C4-2B (cell line): ENCODE measurements at regions not wholly inside any gene's neighbourhood (a gene's known extent, or its start where the extent isn't known, plus 50 kb on each side); places are given as distances from the start of the nearest gene placed in this dataset.

Experiments
- H3K27ac ChIP-seq: fragments of 450-650 bp; 2 replicates; pipeline ENCODE4 v1.5.1; 2017
- ZFX ChIP-seq: fragments of 450-650 bp; IDR thresholded peaks from 2 replicates; pipeline ENCODE4 v1.6.1; 2017
- TF ChIP-seq, protein P1 (sequence below): fragments of 450-650 bp; conservative IDR thresholded peaks from 2 replicates; pipeline ENCODE4 v1.5.1; 2017; ENCODE audit warnings: mild to moderate bottlenecking

DNA sequence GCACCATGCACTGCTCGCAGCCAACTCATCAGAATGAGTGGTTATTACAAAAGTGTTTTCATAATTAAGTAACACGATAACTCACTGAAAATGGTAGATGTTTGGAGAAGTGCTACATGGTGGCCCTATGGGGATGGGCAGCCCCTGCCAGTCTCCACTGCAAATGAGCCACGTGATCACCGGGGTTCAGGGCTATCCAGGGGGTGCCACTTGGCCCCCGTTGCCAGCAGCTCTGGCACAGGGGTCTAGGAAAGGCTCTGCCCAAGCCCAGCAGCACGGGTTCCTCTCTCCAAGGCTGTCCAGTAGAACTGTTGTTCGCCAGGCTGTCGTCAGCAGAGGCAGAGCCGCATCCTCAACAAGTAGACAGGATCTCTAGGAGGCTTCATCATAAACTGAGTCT lies 382.1 kb upstream of the B3GAT1 start:
- TF ChIP-seq, protein P1, sequence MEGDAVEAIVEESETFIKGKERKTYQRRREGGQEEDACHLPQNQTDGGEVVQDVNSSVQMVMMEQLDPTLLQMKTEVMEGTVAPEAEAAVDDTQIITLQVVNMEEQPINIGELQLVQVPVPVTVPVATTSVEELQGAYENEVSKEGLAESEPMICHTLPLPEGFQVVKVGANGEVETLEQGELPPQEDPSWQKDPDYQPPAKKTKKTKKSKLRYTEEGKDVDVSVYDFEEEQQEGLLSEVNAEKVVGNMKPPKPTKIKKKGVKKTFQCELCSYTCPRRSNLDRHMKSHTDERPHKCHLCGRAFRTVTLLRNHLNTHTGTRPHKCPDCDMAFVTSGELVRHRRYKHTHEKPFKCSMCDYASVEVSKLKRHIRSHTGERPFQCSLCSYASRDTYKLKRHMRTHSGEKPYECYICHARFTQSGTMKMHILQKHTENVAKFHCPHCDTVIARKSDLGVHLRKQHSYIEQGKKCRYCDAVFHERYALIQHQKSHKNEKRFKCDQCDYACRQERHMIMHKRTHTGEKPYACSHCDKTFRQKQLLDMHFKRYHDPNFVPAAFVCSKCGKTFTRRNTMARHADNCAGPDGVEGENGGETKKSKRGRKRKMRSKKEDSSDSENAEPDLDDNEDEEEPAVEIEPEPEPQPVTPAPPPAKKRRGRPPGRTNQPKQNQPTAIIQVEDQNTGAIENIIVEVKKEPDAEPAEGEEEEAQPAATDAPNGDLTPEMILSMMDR = no peak
- TF ChIP-seq ZFX = no peak
- no peak overlapping the region for H3K27ac ChIP-seq

DNA sequence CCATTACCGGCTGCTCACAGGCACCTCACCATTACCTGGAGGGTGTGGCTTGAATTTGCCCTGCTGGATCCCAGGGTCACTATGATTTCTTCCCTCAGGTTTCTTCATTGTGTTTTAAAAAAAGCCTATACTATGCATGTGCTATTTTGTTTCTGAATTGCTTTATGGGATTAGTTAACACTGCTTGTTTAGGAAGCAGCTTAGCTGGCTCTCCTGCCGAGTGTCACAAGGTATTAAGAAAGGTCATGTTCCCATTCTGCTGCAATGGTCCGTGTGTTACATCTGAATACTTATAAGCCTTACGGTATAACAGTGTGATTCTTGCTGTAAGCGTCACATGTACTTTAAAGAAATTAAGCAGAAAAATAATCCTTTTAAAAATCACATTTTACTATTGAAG lies 380.6 kb upstream of the B3GAT1 start:
- TF ChIP-seq, protein P1 = no peak
- no peak for TF ChIP-seq ZFX

GRCh38 chr11:134792044-134792443 lies 380.0 kb upstream of the B3GAT1 start:
- H3K27ac ChIP-seq = no peak overlapping the region
- TF ChIP-seq, protein P1 = no peak
- TF ChIP-seq ZFX = no peak

More for the DNA sequence above, 380.6 kb upstream of the B3GAT1 start:
- no peak overlapping the region for H3K27ac ChIP-seq

GRCh38 chr11:134791102-134791501 lies 379.1 kb upstream of the B3GAT1 start:
- TF ChIP-seq, protein P1 = no peak
- TF ChIP-seq ZFX = no peak
- no peak overlapping the region for H3K27ac ChIP-seq

DNA sequence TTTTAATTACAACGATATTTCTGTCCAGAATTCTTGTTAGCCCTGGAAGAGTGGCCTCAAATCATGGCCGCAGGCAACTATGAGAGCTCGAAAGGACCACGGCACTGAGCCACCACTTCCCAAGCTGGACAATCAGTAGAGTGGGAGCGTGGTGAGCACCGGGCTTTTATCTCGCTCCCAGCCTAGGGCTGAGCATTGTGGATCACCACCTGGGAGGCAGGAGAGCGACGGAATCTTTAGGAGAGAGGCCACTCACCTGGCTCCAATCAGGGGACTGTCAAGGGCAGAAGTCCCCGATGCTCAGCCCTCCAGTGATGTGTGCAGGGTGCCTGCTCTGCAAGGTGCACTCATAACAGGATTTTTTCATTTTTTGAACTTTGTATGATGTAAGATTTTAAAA lies 377.1 kb upstream of the B3GAT1 start:
- TF ChIP-seq, protein P1 = no peak
- H3K27ac ChIP-seq = no peak overlapping the region

DNA sequence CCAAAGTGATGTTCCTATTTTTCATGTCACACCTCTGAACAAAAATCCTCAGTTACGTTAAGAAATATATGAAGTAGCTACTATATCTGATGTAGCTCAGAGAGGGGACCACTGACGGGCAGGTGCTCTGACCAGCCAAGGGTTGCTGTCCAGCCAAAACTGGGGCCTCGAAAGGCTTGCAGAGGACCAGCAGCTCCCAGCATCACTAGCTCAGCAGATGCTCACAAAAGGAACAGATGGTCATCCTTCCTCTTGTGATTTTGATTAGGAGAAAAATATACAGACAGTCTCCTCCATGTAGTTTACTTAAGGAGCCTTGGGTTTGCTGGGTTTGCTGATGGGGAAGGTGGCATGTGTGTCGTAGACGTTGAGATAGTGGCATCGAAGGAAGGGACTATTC lies 374.6 kb upstream of the B3GAT1 start:
- TF ChIP-seq ZFX = no peak
- TF ChIP-seq, protein P1 = no peak
- H3K27ac ChIP-seq = no peak overlapping the region

GRCh38 chr11:134785660-134786284 lies 373.7 kb upstream of the B3GAT1 start:
- TF ChIP-seq, protein P1 = no peak
- no peak for TF ChIP-seq ZFX
- no peak overlapping the region for H3K27ac ChIP-seq
